Tibial nerve (tissue), 4 donors: ENCODE measurements at regions not wholly inside any gene's neighbourhood (a gene's known extent, or its start where the extent isn't known, plus 50 kb on each side); places are given as distances from the start of the nearest gene placed in this dataset.

Source experiments
- DNase-seq, 2 donors: peaks; one replicate each; pipeline ENCODE4 v3.0.0-alpha.2; 2019; ENCODE audit warnings: low spot score in 2 of 2
- H3K27ac ChIP-seq, 4 donors: fragments of 200-600 bp; sonication (generic) in 3 of 4; one replicate each; pipeline ENCODE4 v1.5.1; 2017 to 2019; ENCODE audit warnings: mild to moderate bottlenecking in 1 of 4
- H3K27me3 ChIP-seq, 2 donors: fragments of 200-600 bp; sonication (generic) in 1 of 2; one replicate each; pipeline versions ENCODE4 v1.5.1 to v1.6.0; 2017 to 2019
- H3K36me3 ChIP-seq, 3 donors: fragments of 200-600 bp; sonication (generic); one replicate each; pipeline ENCODE4 v1.5.1; 2018 to 2019
- H3K4me1 ChIP-seq, 4 donors: fragments of 200-600 bp; sonication (generic) in 3 of 4; one replicate each; pipeline ENCODE4 v1.5.1; 2017 to 2019
- H3K4me3 ChIP-seq, 4 donors: fragments of 200-600 bp; sonication (generic) in 3 of 4; one replicate each; pipeline ENCODE4 v1.5.1; 2017 to 2019; ENCODE audit warnings: mild to moderate bottlenecking in 1 of 4, moderate library complexity in 1 of 4
- H3K9me3 ChIP-seq, 4 donors: fragments of 200-600 bp; sonication (generic) in 3 of 4; one replicate each; pipeline ENCODE4 v1.5.1; 2017 to 2019
- EP300 ChIP-seq, 2 donors: sonication (generic); formaldehyde crosslinking; IDR thresholded peaks; one replicate each; pipeline ENCODE4 v1.6.1; 2017; ENCODE audit warnings: antibody characterized with exemption in 2 of 2, mild to moderate bottlenecking in 1 of 2
- POLR2A ChIP-seq, 2 donors: fragments of 450-650 bp; IDR thresholded peaks; one replicate each; pipeline ENCODE4 v1.6.1; 2017; ENCODE audit warnings: antibody characterized with exemption in 2 of 2, mild to moderate bottlenecking in 2 of 2, moderate library complexity in 2 of 2
- WGBS, 2 donors: methylation state at CpG; one replicate each; pipeline ENCODE4 v1.1.5; 2018; 5-methylcytosine and 5-hydroxymethylcytosine counted together
- TF ChIP-seq, protein P1 (sequence below), 5 experiments: fragments of 200-600 bp in 3 of 5; fragments of 450-650 bp in 2 of 5; sonication (generic) in 3 of 5; IDR thresholded peaks; one replicate each; pipeline ENCODE4 v1.5.1; 2016 to 2019; ENCODE audit warnings: antibody characterized with exemption in 5 of 5, mild to moderate bottlenecking in 3 of 5, moderate library complexity in 2 of 5

DNA sequence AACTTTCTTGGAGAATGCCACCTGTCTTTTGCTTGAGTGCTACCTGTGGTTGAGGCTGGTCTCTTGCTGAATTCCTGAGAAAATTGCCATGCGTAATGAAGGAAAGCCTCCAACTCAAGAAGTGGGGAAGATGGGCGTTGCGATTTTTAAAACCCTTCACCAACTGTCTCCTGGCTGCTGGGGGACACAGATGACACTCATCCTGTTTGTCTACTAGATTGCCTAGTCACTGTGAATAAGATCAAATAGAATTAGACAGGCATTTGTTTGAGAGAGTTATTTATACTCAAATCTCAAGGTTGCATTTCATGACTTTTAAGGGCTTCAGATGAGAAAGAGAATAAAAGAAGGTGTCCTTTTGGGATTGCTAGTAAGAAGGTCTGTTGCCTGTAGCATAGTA, 84.3 kb upstream of the MTPN start:
- no peaks in the 10 kb centered on the region for H3K36me3 ChIP-seq
- TF ChIP-seq, protein P1, sequence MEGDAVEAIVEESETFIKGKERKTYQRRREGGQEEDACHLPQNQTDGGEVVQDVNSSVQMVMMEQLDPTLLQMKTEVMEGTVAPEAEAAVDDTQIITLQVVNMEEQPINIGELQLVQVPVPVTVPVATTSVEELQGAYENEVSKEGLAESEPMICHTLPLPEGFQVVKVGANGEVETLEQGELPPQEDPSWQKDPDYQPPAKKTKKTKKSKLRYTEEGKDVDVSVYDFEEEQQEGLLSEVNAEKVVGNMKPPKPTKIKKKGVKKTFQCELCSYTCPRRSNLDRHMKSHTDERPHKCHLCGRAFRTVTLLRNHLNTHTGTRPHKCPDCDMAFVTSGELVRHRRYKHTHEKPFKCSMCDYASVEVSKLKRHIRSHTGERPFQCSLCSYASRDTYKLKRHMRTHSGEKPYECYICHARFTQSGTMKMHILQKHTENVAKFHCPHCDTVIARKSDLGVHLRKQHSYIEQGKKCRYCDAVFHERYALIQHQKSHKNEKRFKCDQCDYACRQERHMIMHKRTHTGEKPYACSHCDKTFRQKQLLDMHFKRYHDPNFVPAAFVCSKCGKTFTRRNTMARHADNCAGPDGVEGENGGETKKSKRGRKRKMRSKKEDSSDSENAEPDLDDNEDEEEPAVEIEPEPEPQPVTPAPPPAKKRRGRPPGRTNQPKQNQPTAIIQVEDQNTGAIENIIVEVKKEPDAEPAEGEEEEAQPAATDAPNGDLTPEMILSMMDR (IDR thresholded peaks at IDR 0.05): no peak
- TF ChIP-seq EP300 (IDR thresholded peaks at IDR 0.05) (no peak), POLR2A (IDR thresholded peaks at IDR 0.05) (no peak)
- no peaks in the 10 kb centered on the region for H3K9me3 ChIP-seq
- no peak overlapping the region for H3K27ac ChIP-seq
- H3K4me3 ChIP-seq: no peak overlapping the region
- WGBS, 2 donors: 92 to 96% methylated on average over 3 of the region's 3 CpGs
- H3K27me3 ChIP-seq: no peaks in the 10 kb centered on the region
- peaks cover 0 to 3% (median 0%) of the 10 kb centered on the region in 4 donors for H3K4me1 ChIP-seq
- no peak for DNase-seq

DNA sequence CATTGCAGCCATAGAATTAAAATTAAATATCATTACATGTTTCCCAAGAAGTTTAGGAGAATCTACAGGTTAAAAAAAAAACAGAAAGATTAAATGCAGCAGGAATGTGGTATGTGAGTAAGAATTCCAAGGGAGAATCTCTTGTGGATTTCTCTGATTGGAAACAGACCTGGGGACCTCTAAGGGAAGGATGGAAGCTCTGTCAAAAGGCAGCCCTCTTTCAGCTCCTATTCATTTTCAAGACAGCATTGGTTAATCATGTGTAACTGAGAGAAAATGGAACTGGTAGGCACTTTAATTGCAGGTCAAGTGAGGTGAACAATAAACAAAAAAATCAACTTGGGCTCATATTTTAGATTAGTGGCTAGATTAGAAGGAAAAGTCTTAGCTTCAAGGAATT, 81.4 kb upstream of the MTPN start:
- Histone ChIP-seq H3K27ac (no peak overlapping the region), H3K4me1 (peaks cover 0 to 3% (median 0%) of the 10 kb centered on the region in 4 donors), H3K27me3 (no peaks in the 10 kb centered on the region), H3K4me3 (no peak overlapping the region), H3K9me3 (no peaks in the 10 kb centered on the region), H3K36me3 (no peaks in the 10 kb centered on the region)
- no peak for DNase-seq
- TF ChIP-seq EP300 (IDR thresholded peaks at IDR 0.05): no peak
- TF ChIP-seq POLR2A (IDR thresholded peaks at IDR 0.05): no peak
- TF ChIP-seq, protein P1 (IDR thresholded peaks at IDR 0.05): no peak

DNA sequence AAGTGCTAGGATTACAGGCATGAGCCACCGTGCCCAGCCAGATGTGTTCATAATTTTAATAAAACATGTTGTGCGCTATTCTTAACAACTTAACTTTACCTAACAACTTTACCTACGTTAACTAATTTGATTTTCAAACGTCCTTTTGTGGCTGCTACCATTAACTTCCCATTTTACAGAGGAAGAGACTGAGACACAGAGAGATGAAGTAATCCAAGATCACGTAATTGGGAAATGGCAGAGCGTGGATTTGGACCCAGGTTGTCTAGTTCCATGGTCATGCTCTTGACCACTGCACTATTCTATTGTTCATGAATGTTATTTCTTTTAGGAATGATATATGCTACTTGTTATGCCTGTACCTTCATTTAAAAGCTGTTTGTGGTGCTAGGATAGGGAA, 80.3 kb upstream of the MTPN start:
- Histone ChIP-seq H3K27me3 (no peaks in the 10 kb centered on the region), H3K4me1 (peaks cover 0 to 3% (median 0%) of the 10 kb centered on the region in 4 donors), H3K27ac (no peak overlapping the region), H3K4me3 (no peak overlapping the region), H3K9me3 (no peaks in the 10 kb centered on the region), H3K36me3 (no peaks in the 10 kb centered on the region)
- WGBS, 2 donors: 86 to 87% methylated on average over 6 of the region's 6 CpGs
- no peak for TF ChIP-seq POLR2A (IDR thresholded peaks at IDR 0.05)
- TF ChIP-seq EP300 (IDR thresholded peaks at IDR 0.05): no peak
- TF ChIP-seq, protein P1 (IDR thresholded peaks at IDR 0.05): no peak
- DNase-seq: no peak

DNA sequence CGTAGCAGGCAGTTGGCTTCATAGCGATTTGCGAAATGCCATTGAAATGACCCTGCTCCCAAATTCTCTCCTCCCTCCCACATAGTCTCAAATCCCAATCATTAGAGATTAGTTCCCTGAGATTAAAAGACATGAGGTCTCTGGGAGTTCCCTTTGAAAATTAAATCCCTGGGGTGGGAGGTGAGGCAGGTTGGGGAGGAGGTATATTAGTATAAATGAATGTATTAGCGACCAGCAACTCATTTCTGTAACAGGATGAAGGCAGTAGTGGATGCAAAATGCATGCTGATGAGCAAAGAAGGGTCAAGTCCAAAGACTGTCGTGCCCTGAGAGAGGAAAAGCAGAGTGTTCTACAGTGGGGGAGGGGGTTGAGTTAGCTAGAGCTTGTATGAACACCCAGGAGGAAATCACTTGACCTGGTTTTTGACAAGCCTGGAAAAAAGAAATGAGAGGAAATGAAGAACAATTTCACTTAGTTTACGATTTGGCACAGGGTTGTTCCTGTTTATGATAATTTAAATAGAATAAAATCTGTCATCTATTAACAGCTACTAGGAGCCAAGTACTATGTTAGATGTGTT, 79.6 kb upstream of the MTPN start:
- 59 to 67% methylated on average over 6 of the region's 6 CpGs for WGBS, 2 donors
- H3K27ac ChIP-seq: no peak overlapping the region
- H3K4me3 ChIP-seq: no peak overlapping the region
- H3K4me1 ChIP-seq: peaks cover 0 to 3% (median 0%) of the 10 kb centered on the region in 4 donors
- no peaks in the 10 kb centered on the region for H3K27me3 ChIP-seq
- H3K9me3 ChIP-seq: no peaks in the 10 kb centered on the region
- no peak for DNase-seq
- no peaks in the 10 kb centered on the region for H3K36me3 ChIP-seq
- no peak for TF ChIP-seq EP300 (IDR thresholded peaks at IDR 0.05)
- no peak for TF ChIP-seq POLR2A (IDR thresholded peaks at IDR 0.05)
- TF ChIP-seq, protein P1 (IDR thresholded peaks at IDR 0.05): no peak

DNA sequence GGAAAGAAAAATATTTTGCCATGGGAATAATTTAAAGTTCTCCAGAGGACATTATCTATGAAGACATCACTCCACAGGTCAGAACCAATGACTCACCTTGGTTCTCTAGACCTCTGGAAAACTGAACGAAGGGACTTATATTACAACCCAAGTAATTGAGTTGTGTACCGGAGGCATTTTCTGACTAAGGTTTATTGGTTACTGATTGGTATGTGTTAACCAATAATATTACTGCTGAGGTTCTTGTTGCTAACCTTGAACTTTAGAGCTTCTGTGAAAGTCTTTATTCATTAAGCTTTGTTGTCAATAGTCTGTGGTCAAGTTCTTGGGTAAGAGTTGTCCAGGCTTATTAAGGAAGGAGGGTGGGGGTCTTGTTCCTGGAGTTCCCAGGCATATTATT, 78.1 kb upstream of the MTPN start:
- H3K9me3 ChIP-seq: no peaks in the 10 kb centered on the region
- DNase-seq: no peak
- TF ChIP-seq POLR2A (IDR thresholded peaks at IDR 0.05) (no peak), EP300 (IDR thresholded peaks at IDR 0.05) (no peak)
- TF ChIP-seq, protein P1 (IDR thresholded peaks at IDR 0.05): no peak
- no peak overlapping the region for H3K27ac ChIP-seq
- H3K27me3 ChIP-seq: no peaks in the 10 kb centered on the region
- peaks cover 0 to 3% (median 0%) of the 10 kb centered on the region in 4 donors for H3K4me1 ChIP-seq
- H3K4me3 ChIP-seq: no peak overlapping the region
- no peaks in the 10 kb centered on the region for H3K36me3 ChIP-seq
- 83 to 89% methylated on average over 2 of the region's 2 CpGs for WGBS, 2 donors
